ENCODE measurements at regions not wholly inside any gene's neighbourhood (a gene's known extent, or its start where the extent isn't known, plus 50 kb on each side); places are given as distances from the start of the nearest gene placed in this dataset.

DNA sequence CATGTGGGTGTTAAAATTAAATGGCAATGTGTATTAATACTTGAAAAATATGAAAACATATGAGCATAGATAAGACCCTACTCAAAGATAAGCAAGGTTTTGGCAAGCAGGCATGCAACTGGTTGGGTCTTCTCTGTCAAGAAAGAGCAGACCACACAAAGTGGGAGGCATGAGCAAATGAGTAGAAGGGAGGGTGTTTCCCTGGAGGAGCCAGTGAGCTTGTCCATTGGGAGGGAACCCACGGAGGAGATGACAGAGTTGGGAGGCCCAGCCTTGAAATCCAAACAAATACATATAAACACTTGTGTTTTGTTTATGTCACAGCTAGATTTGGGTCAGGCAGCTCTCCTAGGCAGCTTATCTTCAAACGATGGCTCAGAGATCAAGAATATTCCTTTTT is 134.5 kb upstream of the CXCL12 start:
- ChIA-PET CTCF (interaction anchor here (1.0 to 1.9 kb wide), 2 partner anchors 11 to 21 kb away, joined by 3 to 4 read pairs; no protein-coding TSS in a partner anchor), POLR2A (no interaction called here)
- DNase-seq (ENCODE audit: low read depth, low spot score): no peak
- TF ChIP-seq, protein P1, sequence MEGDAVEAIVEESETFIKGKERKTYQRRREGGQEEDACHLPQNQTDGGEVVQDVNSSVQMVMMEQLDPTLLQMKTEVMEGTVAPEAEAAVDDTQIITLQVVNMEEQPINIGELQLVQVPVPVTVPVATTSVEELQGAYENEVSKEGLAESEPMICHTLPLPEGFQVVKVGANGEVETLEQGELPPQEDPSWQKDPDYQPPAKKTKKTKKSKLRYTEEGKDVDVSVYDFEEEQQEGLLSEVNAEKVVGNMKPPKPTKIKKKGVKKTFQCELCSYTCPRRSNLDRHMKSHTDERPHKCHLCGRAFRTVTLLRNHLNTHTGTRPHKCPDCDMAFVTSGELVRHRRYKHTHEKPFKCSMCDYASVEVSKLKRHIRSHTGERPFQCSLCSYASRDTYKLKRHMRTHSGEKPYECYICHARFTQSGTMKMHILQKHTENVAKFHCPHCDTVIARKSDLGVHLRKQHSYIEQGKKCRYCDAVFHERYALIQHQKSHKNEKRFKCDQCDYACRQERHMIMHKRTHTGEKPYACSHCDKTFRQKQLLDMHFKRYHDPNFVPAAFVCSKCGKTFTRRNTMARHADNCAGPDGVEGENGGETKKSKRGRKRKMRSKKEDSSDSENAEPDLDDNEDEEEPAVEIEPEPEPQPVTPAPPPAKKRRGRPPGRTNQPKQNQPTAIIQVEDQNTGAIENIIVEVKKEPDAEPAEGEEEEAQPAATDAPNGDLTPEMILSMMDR (IDR thresholded peaks at IDR 0.05; ENCODE audit: insufficient read depth, low read length, missing control alignments): no peak
- H3K4me3 ChIP-seq (ENCODE audit: low read depth, low read length): no peak overlapping the region

DNA sequence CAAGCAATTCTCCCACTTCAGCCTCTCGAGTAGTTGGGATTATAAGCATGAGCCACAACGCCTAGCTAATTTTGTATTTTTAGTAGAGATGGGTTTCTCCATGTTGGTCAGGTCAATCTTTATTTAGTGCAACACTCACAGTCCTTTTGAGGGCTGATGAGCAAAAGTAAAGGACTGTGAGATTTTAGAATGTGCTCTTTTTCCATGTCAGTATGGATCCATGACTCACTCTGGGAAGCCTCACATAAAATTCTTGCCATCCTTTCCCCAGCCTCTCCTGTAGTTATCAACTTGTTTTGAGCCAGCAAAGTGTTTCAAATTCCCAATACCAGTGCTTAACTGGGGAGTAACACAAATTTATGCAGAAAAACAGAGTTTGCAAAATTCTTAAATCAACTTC is 135.8 kb upstream of the CXCL12 start:
- ChIA-PET POLR2A (no interaction called here), CTCF (no interaction called here)
- DNase-seq (ENCODE audit: low read depth, low spot score): peak; percentile 24
- no peak overlapping the region for H3K4me3 ChIP-seq (ENCODE audit: low read depth, low read length)
- TF ChIP-seq, protein P1 (IDR thresholded peaks at IDR 0.05; ENCODE audit: insufficient read depth, low read length, missing control alignments): no peak

DNA sequence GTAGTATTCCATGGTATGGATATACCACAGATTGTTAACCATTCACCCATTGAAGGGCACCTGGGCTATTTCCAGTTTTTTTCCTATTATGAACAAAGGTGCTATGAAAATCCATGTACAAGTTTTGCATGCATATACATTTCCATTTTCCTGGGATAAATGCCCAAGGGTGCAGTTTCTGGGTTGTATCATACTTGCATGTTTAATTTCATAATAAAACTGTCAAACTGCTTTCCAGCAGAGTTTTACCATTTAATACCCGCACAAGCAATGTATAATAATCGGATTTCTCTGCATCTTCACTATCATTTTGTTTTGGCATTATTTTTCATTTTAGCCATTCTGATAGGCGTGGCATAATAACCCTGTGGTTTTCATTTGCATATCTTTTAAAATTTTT is 154.3 kb upstream of the CXCL12 start:
- TF ChIP-seq, protein P1 (IDR thresholded peaks at IDR 0.05; ENCODE audit: insufficient read depth, low read length, missing control alignments): no peak
- DNase-seq (ENCODE audit: low read depth, low spot score): no peak
- ChIA-PET POLR2A (no interaction called here), CTCF (no interaction called here)
- H3K4me3 ChIP-seq (ENCODE audit: low read depth, low read length): no peak overlapping the region

DNA sequence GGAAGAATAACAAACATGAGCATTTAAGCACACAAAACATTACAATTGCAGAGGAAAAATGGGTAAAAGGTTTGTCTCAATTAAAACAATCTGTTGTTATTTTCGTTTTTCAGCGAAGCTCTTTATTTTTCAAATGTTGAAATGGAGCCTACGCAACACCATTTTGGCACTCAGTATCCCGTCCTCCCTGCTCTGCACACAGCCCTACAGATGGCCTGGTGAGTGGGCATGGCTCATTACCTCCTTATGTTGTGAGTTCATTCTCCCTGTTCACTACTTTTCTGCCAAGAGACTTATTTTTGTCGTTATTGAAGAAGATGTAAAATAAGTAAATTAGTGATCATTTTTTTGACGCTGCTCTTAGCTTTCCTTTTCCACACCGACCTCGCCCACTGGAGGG is 167.8 kb upstream of the CXCL12 start:
- TF ChIP-seq, protein P1 (IDR thresholded peaks at IDR 0.05; ENCODE audit: insufficient read depth, low read length, missing control alignments): no peak
- CTCF ChIA-PET: no interaction called here

DNA sequence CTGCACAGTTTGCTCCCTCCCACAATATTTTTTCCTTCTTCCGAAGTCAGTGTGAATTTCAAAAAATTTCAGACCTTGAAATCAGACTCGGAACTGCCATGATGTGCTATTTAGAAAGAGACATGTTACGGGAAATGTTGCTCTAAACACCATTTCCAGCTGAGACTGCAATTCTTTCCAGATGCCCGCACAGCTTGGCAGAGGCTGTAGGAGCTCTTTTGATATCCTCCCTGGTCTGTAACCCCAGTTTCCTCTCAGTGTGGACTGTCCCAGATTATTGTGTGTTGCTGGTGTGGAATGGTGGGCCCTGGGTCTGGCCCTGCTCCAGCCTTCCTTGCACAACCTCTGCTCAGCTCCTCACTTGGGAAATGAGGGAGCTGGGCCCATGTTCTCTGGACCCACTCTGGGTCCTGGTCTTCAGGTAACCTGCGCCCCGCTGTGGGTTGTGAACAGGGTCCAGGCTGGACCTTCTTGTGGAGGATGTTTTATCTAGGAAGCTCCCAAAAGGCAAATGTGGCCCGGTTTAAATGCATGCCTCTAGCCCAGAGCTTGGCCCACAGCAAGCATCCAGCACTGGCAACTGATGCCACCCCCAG is 172.8 kb upstream of the CXCL12 start:
- ChIA-PET POLR2A (no interaction called here), CTCF (no interaction called here)
- H3K4me3 ChIP-seq (ENCODE audit: low read depth, low read length): no peak overlapping the region
- TF ChIP-seq, protein P1 (IDR thresholded peaks at IDR 0.05; ENCODE audit: insufficient read depth, low read length, missing control alignments): no peak
- DNase-seq (ENCODE audit: low read depth, low spot score): no peak

More for the DNA sequence above, 167.8 kb upstream of the CXCL12 start:
- POLR2A ChIA-PET: no interaction called here
- DNase-seq (ENCODE audit: low read depth, low spot score): no peak
- H3K4me3 ChIP-seq (ENCODE audit: low read depth, low read length): no peak overlapping the region

DNA sequence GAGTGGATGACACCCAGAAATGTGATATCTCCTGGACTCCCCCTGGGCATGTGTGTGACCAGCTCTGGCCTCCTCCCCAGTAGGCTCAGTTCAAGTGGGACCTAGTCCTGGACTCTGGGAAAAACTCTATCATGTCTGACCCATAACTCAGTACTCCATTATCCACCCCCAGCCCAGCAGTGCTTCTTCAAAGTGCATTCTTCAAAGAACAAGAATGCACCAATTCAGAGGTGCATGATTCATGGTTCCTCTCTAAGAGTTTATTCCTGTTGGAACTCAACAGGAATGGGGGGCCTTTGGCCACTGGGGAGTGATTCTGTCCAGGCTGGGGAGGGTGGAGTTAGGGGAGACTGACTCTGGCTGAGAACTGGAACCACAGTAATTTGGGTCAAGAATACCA is 173.6 kb upstream of the CXCL12 start:
- ChIA-PET CTCF (interaction anchor here (1.2 kb wide), 1 partner anchor 12 kb away, joined by 3 read pairs; no protein-coding TSS in a partner anchor), POLR2A (no interaction called here)
- no peak overlapping the region for H3K4me3 ChIP-seq (ENCODE audit: low read depth, low read length)
- TF ChIP-seq, protein P1 (IDR thresholded peaks at IDR 0.05; ENCODE audit: insufficient read depth, low read length, missing control alignments): no peak
- no peak for DNase-seq (ENCODE audit: low read depth, low spot score)
